IPS DF 6.9 (cell line): ENCODE measurements at regions not wholly inside any gene's neighbourhood (a gene's known extent, or its start where the extent isn't known, plus 50 kb on each side); places are given as distances from the start of the nearest gene placed in this dataset.

Experiments
- DNase-seq: peaks from one replicate; pipeline ENCODE4 v3.0.0-alpha.2; 2013; ENCODE audit warnings: low read depth, low spot score
- H3K27ac ChIP-seq: one replicate; pipeline ENCODE4 v1.5.1; 2013; ENCODE audit warnings: low read length, control low read depth
- H3K27me3 ChIP-seq: 2 replicates; pipeline ENCODE4 v1.6.1; 2013; ENCODE audit warnings: mild to moderate bottlenecking, low read length; ENCODE audit not compliant: control insufficient read depth, insufficient read depth
- H3K36me3 ChIP-seq: 2 replicates; pipeline ENCODE4 v1.6.1; 2013; ENCODE audit warnings: low read length; ENCODE audit not compliant: control insufficient read depth, insufficient read depth
- H3K4me1 ChIP-seq: 2 replicates; pipeline ENCODE4 v1.6.1; 2013; ENCODE audit warnings: low read length; ENCODE audit not compliant: control insufficient read depth, insufficient read depth
- H3K4me3 ChIP-seq: 2 replicates; pipeline ENCODE4 v1.5.1; 2013; ENCODE audit warnings: mild to moderate bottlenecking, low read length
- H3K9me3 ChIP-seq: 2 replicates; pipeline ENCODE4 v1.6.1; 2013; ENCODE audit warnings: low read length, inconsistent platforms; ENCODE audit not compliant: control insufficient read depth, insufficient read depth
- WGBS: extraction: QIAGEN DNeasy Blood & Tissue Kit; methylation state at CpG from one replicate; pipeline ENCODE4 v1.1.7; 2013; ENCODE audit warnings: mixed read lengths, missing lambda C conversion rate; ENCODE audit not compliant: insufficient read length, insufficient coverage; 5-methylcytosine and 5-hydroxymethylcytosine counted together

DNA sequence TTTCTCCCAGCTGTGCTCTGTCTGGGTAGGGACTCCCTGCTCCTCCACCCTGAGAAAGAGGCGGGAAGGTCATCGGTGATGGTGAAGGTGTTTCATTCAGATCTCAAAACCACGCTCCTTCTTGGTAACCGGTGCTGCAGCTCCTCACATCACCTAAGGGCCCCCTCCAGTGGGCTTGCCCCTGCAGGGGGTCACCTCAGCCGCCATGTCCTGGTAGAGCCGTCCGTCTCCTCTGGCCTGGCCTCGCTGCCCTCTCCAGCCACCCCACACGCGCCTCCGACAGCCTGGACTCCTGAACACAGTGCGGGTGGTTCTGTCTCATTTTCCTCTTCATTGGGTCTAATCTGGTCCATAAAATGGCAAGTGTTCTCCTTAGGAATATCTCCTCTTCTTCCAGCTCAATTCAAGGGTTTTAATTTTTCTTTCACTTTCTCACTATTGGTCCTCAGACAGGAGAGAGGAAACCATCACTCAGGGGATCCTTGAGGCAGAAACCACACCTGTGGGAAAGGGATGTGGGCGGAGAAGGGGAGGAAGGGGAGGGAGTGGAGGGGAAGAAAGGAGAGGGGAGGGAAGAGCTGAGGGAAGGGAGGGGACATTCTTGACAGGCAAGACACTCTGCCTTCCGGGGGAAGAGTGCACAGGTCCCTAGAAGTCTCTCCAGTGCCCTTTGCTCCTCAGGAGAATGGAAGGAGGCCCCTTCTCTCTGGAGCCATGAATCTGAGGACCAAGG is 1338.4 kb downstream of the TBC1D22A start:
- Histone ChIP-seq H3K4me1 (no peaks in the 10 kb centered on the region), H3K9me3 (peaks cover 43% of the 10 kb centered on the region), H3K4me3 (no peak overlapping the region), H3K27ac (no peak overlapping the region), H3K36me3 (no peaks in the 10 kb centered on the region), H3K27me3 (no peaks in the 10 kb centered on the region)
- DNase-seq, result no peak
- WGBS, result no CpG with 5 or more reads among the region's 14 CpGs

DNA sequence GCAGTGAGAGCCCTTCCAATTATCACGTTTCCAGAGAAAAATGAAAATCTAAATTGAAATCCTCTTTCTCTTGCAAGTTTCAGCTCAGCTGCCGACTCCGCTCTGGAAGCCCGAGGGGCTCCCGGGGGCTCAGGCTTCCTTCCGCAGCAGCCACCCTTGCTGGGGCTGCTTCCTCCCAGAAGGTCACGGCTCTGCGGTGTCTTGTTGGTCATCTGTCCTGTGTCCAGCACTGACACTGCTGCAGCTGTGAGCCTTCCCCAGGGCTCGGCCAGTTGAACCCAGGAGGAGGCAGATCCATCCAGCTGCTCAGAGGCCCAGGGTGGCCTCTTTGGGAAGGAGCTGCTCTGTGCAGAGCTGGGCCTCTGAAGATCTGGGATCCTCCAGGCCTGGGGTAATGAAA is 1337.2 kb downstream of the TBC1D22A start:
- no peaks in the 10 kb centered on the region for H3K27me3 ChIP-seq
- DNase-seq, result no peak
- no peaks in the 10 kb centered on the region for H3K36me3 ChIP-seq
- no peak overlapping the region for H3K4me3 ChIP-seq
- H3K9me3 ChIP-seq, result peaks cover 45% of the 10 kb centered on the region
- no CpG with 5 or more reads among the region's 9 CpGs for WGBS
- no peak overlapping the region for H3K27ac ChIP-seq
- H3K4me1 ChIP-seq, result no peaks in the 10 kb centered on the region

DNA sequence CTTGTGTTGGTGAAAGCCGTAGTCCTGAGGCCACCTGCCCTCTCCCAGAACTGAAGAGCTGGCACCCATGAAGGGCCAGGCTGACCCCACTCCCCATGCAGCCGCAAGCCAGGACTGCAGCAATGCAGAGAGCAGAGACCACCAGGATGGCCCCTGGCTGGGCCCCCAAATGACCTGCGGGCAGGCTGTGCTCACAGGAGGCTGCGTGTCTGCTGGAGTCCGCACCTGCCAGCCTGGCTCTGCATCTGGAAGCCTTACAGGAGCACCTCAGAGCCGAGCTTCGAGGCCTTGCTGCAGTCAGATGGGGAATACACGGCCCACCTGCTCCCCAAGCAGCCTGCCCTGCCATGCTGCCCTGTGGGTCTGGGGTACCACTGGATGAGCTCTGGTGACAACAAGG is 1336.8 kb downstream of the TBC1D22A start:
- Histone ChIP-seq H3K4me3 (no peak overlapping the region), H3K27me3 (no peaks in the 10 kb centered on the region), H3K9me3 (peaks cover 45% of the 10 kb centered on the region), H3K27ac (no peak overlapping the region), H3K4me1 (no peaks in the 10 kb centered on the region), H3K36me3 (no peaks in the 10 kb centered on the region)
- DNase-seq, result no peak
- WGBS, result no CpG with 5 or more reads among the region's 8 CpGs

DNA sequence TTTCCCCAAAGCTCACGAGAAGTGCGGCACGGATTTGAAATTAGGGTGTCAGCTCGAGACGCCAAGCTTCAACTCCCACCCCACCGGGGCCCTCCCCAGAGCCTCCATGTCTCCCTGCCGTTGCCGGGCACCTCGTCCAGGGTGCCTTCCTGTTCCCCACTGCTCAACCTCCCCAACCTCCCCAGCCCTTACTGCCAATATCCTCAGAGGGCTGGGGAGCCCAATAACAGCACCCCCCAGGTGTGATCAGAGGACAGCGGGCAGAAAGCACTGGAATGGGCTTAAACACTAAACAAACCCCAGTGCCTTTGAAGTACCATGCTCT is 1336.4 kb downstream of the TBC1D22A start:
- Histone ChIP-seq H3K36me3 (no peaks in the 10 kb centered on the region), H3K4me3 (no peak overlapping the region), H3K27ac (no peak overlapping the region), H3K9me3 (peaks cover 45% of the 10 kb centered on the region), H3K27me3 (no peaks in the 10 kb centered on the region), H3K4me1 (no peaks in the 10 kb centered on the region)
- no peak for DNase-seq
- no CpG with 5 or more reads among the region's 10 CpGs for WGBS

DNA sequence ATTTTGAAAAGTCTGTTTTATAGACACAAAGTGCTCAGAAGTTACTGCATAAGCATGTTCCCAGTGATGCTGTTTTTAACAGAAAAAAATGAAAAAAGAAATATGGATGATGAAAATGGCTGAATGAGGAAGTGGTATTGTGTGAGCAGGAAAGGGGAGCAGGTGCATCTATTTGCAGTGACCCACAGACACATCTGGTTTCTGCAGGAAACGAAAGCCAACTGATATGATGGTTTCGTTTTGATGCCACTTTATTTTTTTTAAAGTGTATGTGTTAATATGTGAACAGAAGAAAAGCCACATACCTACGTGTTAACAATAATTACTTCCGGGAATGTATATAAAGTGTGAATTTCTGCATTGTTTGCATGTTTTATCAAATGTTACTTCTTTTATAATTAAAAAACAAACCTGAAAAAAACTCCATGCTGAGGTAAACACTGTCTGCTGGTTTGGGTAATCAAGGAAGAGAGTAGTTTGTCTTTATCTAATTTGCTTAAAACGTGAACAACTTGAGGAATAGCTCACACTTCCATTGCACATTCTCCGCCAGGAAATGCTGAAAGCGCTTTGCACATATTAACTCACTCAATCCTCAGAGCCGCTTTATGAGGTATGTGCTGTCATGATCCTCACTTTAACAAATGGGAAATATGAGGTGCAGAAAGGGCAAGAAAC is 1335.9 kb downstream of the TBC1D22A start:
- Histone ChIP-seq H3K4me1 (no peaks in the 10 kb centered on the region), H3K27me3 (no peaks in the 10 kb centered on the region), H3K4me3 (no peak overlapping the region), H3K9me3 (peaks cover 42% of the 10 kb centered on the region), H3K36me3 (no peaks in the 10 kb centered on the region), H3K27ac (no peak overlapping the region)
- WGBS, result no CpG with 5 or more reads among the region's 8 CpGs
- DNase-seq, result no peak

DNA sequence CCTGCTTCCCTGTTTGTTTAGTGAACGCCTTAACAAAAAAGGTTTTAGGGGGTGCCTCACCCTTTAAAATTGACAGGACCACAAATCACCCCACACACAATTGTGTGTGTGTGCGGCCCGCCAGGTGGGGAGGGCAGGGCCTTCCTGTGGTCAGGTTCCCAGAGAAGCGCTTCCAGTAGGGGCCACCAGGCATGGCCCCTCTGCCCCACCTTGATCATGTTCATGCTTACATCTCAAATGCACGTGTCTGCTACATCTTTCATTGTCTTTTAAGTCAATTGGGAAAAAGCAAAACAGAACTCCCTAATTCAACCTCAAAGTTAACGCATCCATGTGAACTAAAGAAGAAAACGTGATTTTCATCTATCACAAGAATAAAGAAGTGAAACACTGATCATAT is 1335.3 kb downstream of the TBC1D22A start:
- Histone ChIP-seq H3K9me3 (peaks cover 39% of the 10 kb centered on the region), H3K27ac (no peak overlapping the region)
- no CpG with 5 or more reads among the region's 7 CpGs for WGBS

DNA sequence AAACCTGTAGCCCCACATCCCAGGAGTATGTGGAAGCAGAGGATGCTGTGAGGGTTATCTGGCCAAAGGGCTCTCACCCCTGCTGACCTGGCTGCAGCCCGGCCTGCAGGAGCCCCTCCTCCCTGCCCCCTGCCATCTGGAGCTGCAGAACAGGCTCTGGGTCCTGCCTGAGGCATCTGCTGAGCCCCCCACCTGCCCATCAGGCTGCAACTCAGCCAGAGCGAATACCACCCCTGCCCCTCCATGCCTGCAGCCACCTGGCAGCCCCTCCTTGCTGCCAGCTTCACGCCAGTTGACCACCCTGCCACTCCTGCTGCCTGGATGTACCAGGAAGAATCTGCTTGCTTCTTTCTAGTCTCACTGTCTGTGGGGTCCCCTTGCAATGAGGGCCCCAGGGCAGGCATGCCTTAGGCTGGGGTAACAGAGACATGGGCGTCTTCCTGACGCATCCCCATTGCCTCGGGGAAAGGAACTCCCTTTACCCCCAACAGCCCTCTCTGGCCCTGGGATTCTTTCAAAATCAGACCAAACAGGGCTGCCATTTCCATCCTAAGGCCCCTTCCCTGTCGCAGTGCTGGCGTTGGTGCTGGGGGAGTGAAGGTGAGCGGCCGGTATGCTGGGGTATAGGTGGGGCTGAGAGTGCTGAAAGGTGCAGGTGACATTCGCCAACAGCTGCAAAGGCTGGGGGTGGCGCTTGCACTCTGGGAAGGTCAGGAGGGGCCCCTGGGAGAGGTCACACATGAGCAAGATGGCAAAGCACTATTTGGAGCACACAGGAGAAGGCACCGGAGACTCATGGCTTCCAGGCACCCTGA is 1334.6 kb downstream of the TBC1D22A start:
- Histone ChIP-seq H3K27ac (no peak overlapping the region), H3K27me3 (no peaks in the 10 kb centered on the region), H3K36me3 (no peaks in the 10 kb centered on the region), H3K9me3 (peaks cover 38% of the 10 kb centered on the region), H3K4me3 (no peak overlapping the region), H3K4me1 (no peaks in the 10 kb centered on the region)
- no CpG with 5 or more reads among the region's 13 CpGs for WGBS
- DNase-seq, result no peak

More for the DNA sequence above, 1335.3 kb downstream of the TBC1D22A start:
- no peak for DNase-seq
- Histone ChIP-seq H3K27me3 (no peaks in the 10 kb centered on the region), H3K4me1 (no peaks in the 10 kb centered on the region), H3K36me3 (no peaks in the 10 kb centered on the region), H3K4me3 (no peak overlapping the region)

DNA sequence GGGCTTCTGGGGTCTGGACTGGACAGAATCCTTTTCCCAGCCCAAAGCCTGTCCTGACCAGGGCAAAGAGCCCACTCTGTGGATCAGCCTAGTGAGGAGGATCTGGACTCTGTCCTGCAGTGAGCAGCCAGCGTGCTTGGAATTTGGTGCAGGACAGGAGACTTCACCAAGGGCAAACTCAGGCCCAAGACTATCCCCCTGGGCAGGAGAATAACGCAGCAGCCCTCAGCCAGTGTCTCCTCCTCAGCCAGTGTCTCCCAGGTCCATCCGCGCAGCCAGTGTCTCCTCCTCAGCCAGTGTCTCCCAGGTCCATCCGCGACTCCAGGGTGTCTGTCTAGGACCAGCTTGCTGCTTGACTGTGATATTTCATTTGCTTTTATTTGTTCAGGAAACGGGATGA is 1334.0 kb downstream of the TBC1D22A start:
- WGBS, result no CpG with 5 or more reads among the region's 7 CpGs
- H3K27ac ChIP-seq, result no peak overlapping the region

DNA sequence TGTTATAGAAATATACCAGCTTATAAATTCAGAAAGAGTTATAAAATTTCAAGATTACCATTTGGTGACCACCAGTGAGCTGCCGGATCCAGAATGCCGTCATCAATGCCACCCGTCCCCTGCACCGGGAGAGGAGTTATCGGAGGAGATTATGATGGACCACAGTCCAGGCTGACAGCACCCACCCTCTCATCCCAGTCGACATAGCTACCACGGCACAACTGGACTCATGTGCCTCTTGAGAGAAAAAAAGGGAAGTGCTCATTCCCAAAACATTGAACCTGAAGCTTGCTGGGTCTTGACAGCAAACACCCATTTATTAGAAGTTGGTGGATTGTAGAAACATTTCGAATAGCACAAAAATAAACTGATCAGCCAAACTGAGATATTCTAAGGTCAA is 1331.5 kb downstream of the TBC1D22A start:
- H3K4me1 ChIP-seq, result no peaks in the 10 kb centered on the region
- no peaks in the 10 kb centered on the region for H3K27me3 ChIP-seq
- no peak overlapping the region for H3K27ac ChIP-seq
- no peak for DNase-seq
- H3K36me3 ChIP-seq, result no peaks in the 10 kb centered on the region
- no peak overlapping the region for H3K4me3 ChIP-seq
- WGBS, result no CpG with 5 or more reads among the region's 8 CpGs
- peaks cover 32% of the 10 kb centered on the region for H3K9me3 ChIP-seq

More for the DNA sequence above, 1334.0 kb downstream of the TBC1D22A start:
- no peak for DNase-seq
- peaks cover 35% of the 10 kb centered on the region for H3K9me3 ChIP-seq
- H3K36me3 ChIP-seq, result no peaks in the 10 kb centered on the region
- no peaks in the 10 kb centered on the region for H3K4me1 ChIP-seq
- H3K4me3 ChIP-seq, result no peak overlapping the region
- H3K27me3 ChIP-seq, result no peaks in the 10 kb centered on the region

DNA sequence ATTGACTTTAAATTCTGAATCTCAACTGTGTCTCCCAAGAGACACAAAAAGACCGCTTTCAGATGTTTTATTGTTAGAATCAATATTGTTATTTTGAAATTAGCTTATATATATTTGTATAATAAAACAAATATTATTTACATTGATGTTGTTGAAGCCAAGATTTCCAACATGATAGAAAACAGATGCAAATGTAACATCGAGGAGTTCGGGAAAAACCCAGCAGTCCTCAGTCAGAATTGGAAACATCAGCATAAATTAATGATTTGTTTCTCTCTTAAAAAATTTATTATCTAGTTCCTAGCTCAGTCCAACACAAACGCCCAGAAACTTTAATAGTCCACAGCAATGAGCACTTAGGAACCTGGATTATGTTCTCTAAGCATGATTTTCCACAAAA is 1330.4 kb downstream of the TBC1D22A start:
- no peak overlapping the region for H3K27ac ChIP-seq
- no peak for DNase-seq
- H3K36me3 ChIP-seq, result no peaks in the 10 kb centered on the region
- no peak overlapping the region for H3K4me3 ChIP-seq
- no peaks in the 10 kb centered on the region for H3K27me3 ChIP-seq
- peaks cover 31% of the 10 kb centered on the region for H3K9me3 ChIP-seq
- no CpG with 5 or more reads among the region's 4 CpGs for WGBS
- no peaks in the 10 kb centered on the region for H3K4me1 ChIP-seq
